ENCODE measurements at regions not wholly inside any gene's neighbourhood (a gene's known extent, or its start where the extent isn't known, plus 50 kb on each side); places are given as distances from the start of the nearest gene placed in this dataset.
"Not testable (repeated sequence)": the region's sequence is repeated elsewhere in the genome, so short reads cannot be mapped to it uniquely, and the experiment has no call there.

DNA sequence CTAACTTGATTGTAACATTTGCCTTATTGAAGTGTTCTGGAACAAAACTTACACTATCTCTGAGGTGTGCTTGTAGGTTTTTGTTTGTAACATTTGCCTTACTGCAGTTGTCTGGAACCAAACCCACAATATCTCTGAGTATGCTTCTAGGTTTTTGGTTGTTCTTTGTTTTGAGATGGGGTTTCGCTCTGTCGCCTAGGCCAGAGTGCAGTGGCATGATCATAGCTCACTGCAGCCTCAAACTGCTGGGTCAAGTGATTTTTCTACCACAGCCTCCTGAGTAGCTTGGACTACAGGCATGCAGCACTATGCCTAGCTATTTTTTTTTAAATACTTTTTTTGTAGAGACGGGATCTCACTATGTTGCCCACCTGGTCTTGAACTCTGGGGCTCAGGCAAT is 1464.6 kb downstream of the FOXD4L5 start:
- TF ChIP-seq, protein P1, sequence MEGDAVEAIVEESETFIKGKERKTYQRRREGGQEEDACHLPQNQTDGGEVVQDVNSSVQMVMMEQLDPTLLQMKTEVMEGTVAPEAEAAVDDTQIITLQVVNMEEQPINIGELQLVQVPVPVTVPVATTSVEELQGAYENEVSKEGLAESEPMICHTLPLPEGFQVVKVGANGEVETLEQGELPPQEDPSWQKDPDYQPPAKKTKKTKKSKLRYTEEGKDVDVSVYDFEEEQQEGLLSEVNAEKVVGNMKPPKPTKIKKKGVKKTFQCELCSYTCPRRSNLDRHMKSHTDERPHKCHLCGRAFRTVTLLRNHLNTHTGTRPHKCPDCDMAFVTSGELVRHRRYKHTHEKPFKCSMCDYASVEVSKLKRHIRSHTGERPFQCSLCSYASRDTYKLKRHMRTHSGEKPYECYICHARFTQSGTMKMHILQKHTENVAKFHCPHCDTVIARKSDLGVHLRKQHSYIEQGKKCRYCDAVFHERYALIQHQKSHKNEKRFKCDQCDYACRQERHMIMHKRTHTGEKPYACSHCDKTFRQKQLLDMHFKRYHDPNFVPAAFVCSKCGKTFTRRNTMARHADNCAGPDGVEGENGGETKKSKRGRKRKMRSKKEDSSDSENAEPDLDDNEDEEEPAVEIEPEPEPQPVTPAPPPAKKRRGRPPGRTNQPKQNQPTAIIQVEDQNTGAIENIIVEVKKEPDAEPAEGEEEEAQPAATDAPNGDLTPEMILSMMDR (IDR thresholded peaks at IDR 0.05): not testable (repeated sequence)
- not testable (repeated sequence) for TF ChIP-seq POLR2A (IDR thresholded peaks at IDR 0.05)

Data from uterus (tissue), 2 donors.